ENCODE measurements at regions not wholly inside any gene's neighbourhood (a gene's known extent, or its start where the extent isn't known, plus 50 kb on each side); places are given as distances from the start of the nearest gene placed in this dataset.

DNA sequence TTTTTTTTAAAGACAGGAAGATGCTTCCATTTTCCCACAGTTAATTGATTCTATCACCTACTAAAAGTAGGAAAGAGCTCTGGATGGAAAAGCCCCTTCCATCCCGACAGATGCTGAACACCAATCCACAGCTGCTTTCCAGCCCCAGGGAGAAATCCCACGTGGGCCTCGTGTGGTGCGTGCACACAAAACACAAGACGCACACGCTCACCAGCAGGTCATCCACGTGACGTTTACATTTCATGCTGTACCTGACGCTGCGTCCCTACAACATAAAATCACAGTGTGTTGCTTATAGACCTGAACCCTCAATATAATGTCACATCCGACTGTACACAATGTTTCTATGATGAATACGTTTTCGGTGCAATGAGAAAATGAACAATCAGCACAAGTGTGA is 50.2 kb upstream of the DACT2 start:
- TF ChIP-seq, protein P1, sequence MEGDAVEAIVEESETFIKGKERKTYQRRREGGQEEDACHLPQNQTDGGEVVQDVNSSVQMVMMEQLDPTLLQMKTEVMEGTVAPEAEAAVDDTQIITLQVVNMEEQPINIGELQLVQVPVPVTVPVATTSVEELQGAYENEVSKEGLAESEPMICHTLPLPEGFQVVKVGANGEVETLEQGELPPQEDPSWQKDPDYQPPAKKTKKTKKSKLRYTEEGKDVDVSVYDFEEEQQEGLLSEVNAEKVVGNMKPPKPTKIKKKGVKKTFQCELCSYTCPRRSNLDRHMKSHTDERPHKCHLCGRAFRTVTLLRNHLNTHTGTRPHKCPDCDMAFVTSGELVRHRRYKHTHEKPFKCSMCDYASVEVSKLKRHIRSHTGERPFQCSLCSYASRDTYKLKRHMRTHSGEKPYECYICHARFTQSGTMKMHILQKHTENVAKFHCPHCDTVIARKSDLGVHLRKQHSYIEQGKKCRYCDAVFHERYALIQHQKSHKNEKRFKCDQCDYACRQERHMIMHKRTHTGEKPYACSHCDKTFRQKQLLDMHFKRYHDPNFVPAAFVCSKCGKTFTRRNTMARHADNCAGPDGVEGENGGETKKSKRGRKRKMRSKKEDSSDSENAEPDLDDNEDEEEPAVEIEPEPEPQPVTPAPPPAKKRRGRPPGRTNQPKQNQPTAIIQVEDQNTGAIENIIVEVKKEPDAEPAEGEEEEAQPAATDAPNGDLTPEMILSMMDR (conservative IDR thresholded peaks at IDR 0.05; ENCODE audit: low read depth, low read length), result no peak
- TF ChIP-seq EZH2 (IDR thresholded peaks at IDR 0.05; ENCODE audit: low read length, unreplicated experiment), result no peak
- no peak for TF ChIP-seq EZH2phosphoT487 (IDR thresholded peaks at IDR 0.05; ENCODE audit: borderline replicate concordance, low read length)
